PFSK-1 (cell line): ENCODE measurements at regions not wholly inside any gene's neighbourhood (a gene's known extent, or its start where the extent isn't known, plus 50 kb on each side); places are given as distances from the start of the nearest gene placed in this dataset.

Experiments used
- POLR2AphosphoS5 ChIP-seq: IDR thresholded peaks from 2 replicates; pipeline ENCODE4 v1.6.1; 2012; ENCODE audit warnings: low read depth, mild to moderate bottlenecking, control low read depth, low read length, moderate library complexity
- REST ChIP-seq, 2 experiments: IDR thresholded peaks; 2 replicates each; pipeline versions ENCODE4 v1.6.1 to v1.8.0; 2011 to 2012; ENCODE audit warnings: low read depth in 2 of 2, low read length in 2 of 2, control low read depth in 1 of 2, inconsistent platforms in 1 of 2, mild to moderate bottlenecking in 1 of 2, moderate library complexity in 1 of 2; ENCODE audit not compliant: insufficient read depth in 1 of 2
- SIN3A ChIP-seq: IDR thresholded peaks from 2 replicates; pipeline ENCODE4 v1.6.1; 2012; ENCODE audit warnings: mild to moderate bottlenecking, low read length, moderate library complexity, borderline replicate concordance; ENCODE audit not compliant: insufficient read depth
- TAF1 ChIP-seq: IDR thresholded peaks from 2 replicates; pipeline ENCODE4 v1.6.1; 2012; ENCODE audit warnings: low read length, control low read depth, borderline replicate concordance; ENCODE audit not compliant: insufficient read depth

GRCh38 chr2:138842341-138842740 lies 62.2 kb upstream of the NXPH2 start:
- TF ChIP-seq POLR2AphosphoS5 = no peak
- no peak for TF ChIP-seq REST (IDR thresholded peaks at IDR 0.05; ENCODE audit: insufficient read depth in 1 of 2, low read depth in 2 of 2, low read length in 2 of 2)
- no peak for TF ChIP-seq TAF1
- no peak for TF ChIP-seq SIN3A
